ENCODE measurements at regions not wholly inside any gene's neighbourhood (a gene's known extent, or its start where the extent isn't known, plus 50 kb on each side); places are given as distances from the start of the nearest gene placed in this dataset.
"Not testable (repeated sequence)": the region's sequence is repeated elsewhere in the genome, so short reads cannot be mapped to it uniquely, and the experiment has no call there.

- Mint-ChIP-seq H3K4me1 (ENCODE audit: low read depth in 2 of 2) (no peaks in the 10 kb centered on the region), H3K9me3 (peaks cover 4% of the 10 kb centered on the region), H3K27ac (no peak overlapping the region), H3K27me3 (peaks cover 6 to 7% of the 10 kb centered on the region in 2 donors), H3K4me3 (no peak overlapping the region), H3K36me3 (no peaks in the 10 kb centered on the region)
- no peak for ATAC-seq
- DNase-seq (ENCODE audit: low spot score) = no peak
Measured at GRCh38 chr6:56720882-56721281, 78.2 kb upstream of the DST start.

GRCh38 chr6:56720202-56720601, 77.5 kb upstream of the DST start:
- not testable (repeated sequence) for H3K4me3 Mint-ChIP-seq; ATAC-seq; H3K4me1 Mint-ChIP-seq (ENCODE audit: low read depth in 2 of 2); H3K27ac Mint-ChIP-seq; H3K9me3 Mint-ChIP-seq; DNase-seq (ENCODE audit: low spot score); H3K36me3 Mint-ChIP-seq; H3K27me3 Mint-ChIP-seq

GRCh38 chr6:56719315-56720058, 76.8 kb upstream of the DST start:
- H3K36me3 Mint-ChIP-seq; H3K27me3 Mint-ChIP-seq; H3K4me3 Mint-ChIP-seq; DNase-seq (ENCODE audit: low spot score); H3K4me1 Mint-ChIP-seq (ENCODE audit: low read depth in 2 of 2); H3K9me3 Mint-ChIP-seq; H3K27ac Mint-ChIP-seq; ATAC-seq: not testable (repeated sequence)

GRCh38 chr6:56718236-56718635, 75.5 kb upstream of the DST start:
- Mint-ChIP-seq H3K9me3 (peaks cover 4% of the 10 kb centered on the region), H3K4me3 (no peak overlapping the region), H3K27ac (no peak overlapping the region), H3K27me3 (peaks cover 6 to 7% of the 10 kb centered on the region in 2 donors), H3K36me3 (no peaks in the 10 kb centered on the region), H3K4me1 (ENCODE audit: low read depth in 2 of 2) (no peaks in the 10 kb centered on the region)
- ATAC-seq (no peak), DNase-seq (ENCODE audit: low spot score) (no peak)

- ATAC-seq = no peak
- Mint-ChIP-seq H3K36me3 (no peaks in the 10 kb centered on the region), H3K27me3 (peaks cover 6 to 7% of the 10 kb centered on the region in 2 donors), H3K27ac (no peak overlapping the region), H3K4me1 (ENCODE audit: low read depth in 2 of 2) (no peaks in the 10 kb centered on the region), H3K4me3 (no peak overlapping the region), H3K9me3 (peaks cover 4% of the 10 kb centered on the region)
- no peak for DNase-seq (ENCODE audit: low spot score)
Measured at GRCh38 chr6:56716229-56716628, 73.5 kb upstream of the DST start.

GRCh38 chr6:56715741-56716140, 73.1 kb upstream of the DST start:
- no peak for ATAC-seq
- Mint-ChIP-seq H3K4me1 (ENCODE audit: low read depth in 2 of 2) (no peaks in the 10 kb centered on the region), H3K27ac (no peak overlapping the region), H3K27me3 (peaks cover 6 to 7% of the 10 kb centered on the region in 2 donors), H3K9me3 (peaks cover 4% of the 10 kb centered on the region), H3K36me3 (no peaks in the 10 kb centered on the region), H3K4me3 (no peak overlapping the region)
- DNase-seq (ENCODE audit: low spot score) = no peak

GRCh38 chr6:56714982-56715456, 72.3 kb upstream of the DST start:
- DNase-seq (ENCODE audit: low spot score) = no peak
- no peak overlapping the region for H3K27ac Mint-ChIP-seq
- peaks cover 6 to 9% of the 10 kb centered on the region in 2 donors for H3K27me3 Mint-ChIP-seq
- no peak overlapping the region for H3K4me3 Mint-ChIP-seq
- no peaks in the 10 kb centered on the region for H3K36me3 Mint-ChIP-seq
- no peak for ATAC-seq
- H3K9me3 Mint-ChIP-seq = peaks cover 4% of the 10 kb centered on the region
- H3K4me1 Mint-ChIP-seq (ENCODE audit: low read depth in 2 of 2) = no peaks in the 10 kb centered on the region

GRCh38 chr6:56714273-56714672, 71.6 kb upstream of the DST start:
- Mint-ChIP-seq H3K4me1 (ENCODE audit: low read depth in 2 of 2) (no peaks in the 10 kb centered on the region), H3K27ac (no peak overlapping the region), H3K27me3 (peaks cover 5 to 16% of the 10 kb centered on the region in 2 donors), H3K9me3 (no peaks in the 10 kb centered on the region), H3K36me3 (no peaks in the 10 kb centered on the region), H3K4me3 (no peak overlapping the region)
- DNase-seq (ENCODE audit: low spot score) = no peak
- ATAC-seq = no peak

GRCh38 chr6:56713254-56713672, 70.6 kb upstream of the DST start:
- H3K27me3 Mint-ChIP-seq = peaks cover 2 to 10% of the 10 kb centered on the region in 2 donors
- no peak overlapping the region for H3K27ac Mint-ChIP-seq
- H3K36me3 Mint-ChIP-seq = no peaks in the 10 kb centered on the region
- H3K4me1 Mint-ChIP-seq (ENCODE audit: low read depth in 2 of 2) = no peaks in the 10 kb centered on the region
- no peak overlapping the region for H3K4me3 Mint-ChIP-seq
- H3K9me3 Mint-ChIP-seq = no peaks in the 10 kb centered on the region
- no peak for DNase-seq (ENCODE audit: low spot score)
- no peak for ATAC-seq

GRCh38 chr6:56710967-56711366, 68.3 kb upstream of the DST start:
- H3K4me3 Mint-ChIP-seq = no peak overlapping the region
- DNase-seq (ENCODE audit: low spot score) (no peak), ATAC-seq (no peak)
- no peaks in the 10 kb centered on the region for H3K9me3 Mint-ChIP-seq
- H3K36me3 Mint-ChIP-seq = no peaks in the 10 kb centered on the region
- H3K27ac Mint-ChIP-seq = no peak overlapping the region
- H3K4me1 Mint-ChIP-seq (ENCODE audit: low read depth in 2 of 2) = no peaks in the 10 kb centered on the region
- H3K27me3 Mint-ChIP-seq = peaks cover 2 to 9% of the 10 kb centered on the region in 2 donors

GRCh38 chr6:56709650-56710049, 67.0 kb upstream of the DST start:
- Mint-ChIP-seq H3K4me3 (no peak overlapping the region), H3K9me3 (no peaks in the 10 kb centered on the region), H3K4me1 (ENCODE audit: low read depth in 2 of 2) (no peaks in the 10 kb centered on the region), H3K27me3 (peaks cover 2 to 9% of the 10 kb centered on the region in 2 donors), H3K27ac (no peak overlapping the region), H3K36me3 (no peaks in the 10 kb centered on the region)
- no peak for DNase-seq (ENCODE audit: low spot score)
- ATAC-seq = no peak

- Mint-ChIP-seq H3K4me1 (ENCODE audit: low read depth in 2 of 2) (no peaks in the 10 kb centered on the region), H3K36me3 (no peaks in the 10 kb centered on the region), H3K4me3 (no peak overlapping the region), H3K27ac (no peak overlapping the region), H3K9me3 (no peaks in the 10 kb centered on the region), H3K27me3 (peaks cover 2 to 9% of the 10 kb centered on the region in 2 donors)
- ATAC-seq (no peak), DNase-seq (ENCODE audit: low spot score) (no peak)
Measured at GRCh38 chr6:56708810-56709597, 66.3 kb upstream of the DST start.

GRCh38 chr6:56706981-56707726, 64.5 kb upstream of the DST start:
- Mint-ChIP-seq H3K27me3 (peaks cover 2 to 9% of the 10 kb centered on the region in 2 donors), H3K4me1 (ENCODE audit: low read depth in 2 of 2) (no peaks in the 10 kb centered on the region), H3K9me3 (no peaks in the 10 kb centered on the region), H3K4me3 (no peak overlapping the region), H3K36me3 (no peaks in the 10 kb centered on the region), H3K27ac (no peak overlapping the region)
- ATAC-seq = no peak
- no peak for DNase-seq (ENCODE audit: low spot score)
